B cell (primary cell): ENCODE measurements at regions not wholly inside any gene's neighbourhood (a gene's known extent, or its start where the extent isn't known, plus 50 kb on each side); places are given as distances from the start of the nearest gene placed in this dataset.

Experiments
- ATAC-seq: fragments of 200-7000 bp; cut with Tn5 transposase; one replicate; pipeline ENCODE4 v1.10.0; 2021; ENCODE audit warnings: low read depth, mild to moderate bottlenecking, moderate number of reproducible peaks, moderate library complexity
- CTCF ChIA-PET: fragments of 350-600 bp; sonication (Branson Sonifier 250); formaldehyde crosslinking; loops from one replicate; lab custom pipeline; 2021; ENCODE audit warnings: antibody characterized with exemption, inconsistent platforms; lab: Charles Lee
- POLR2A ChIA-PET: fragments of 350-600 bp; sonication (Branson Sonifier 250); formaldehyde crosslinking; loops from one replicate; lab custom pipeline; 2021; ENCODE audit warnings: antibody characterized with exemption; lab: Charles Lee
- DNase-seq: peaks from one replicate; pipeline ENCODE4 v3.0.0; 2013
- H2AFZ ChIP-seq: 2 replicates; pipeline ENCODE4 v1.6.1; 2012; ENCODE audit warnings: mild to moderate bottlenecking, low read depth, low read length; ENCODE audit not compliant: insufficient read depth, poor library complexity, severe bottlenecking
- H3K27ac ChIP-seq, 2 donors: 1 replicate in 1 of 2; 2 replicates in 1 of 2; pipeline ENCODE4 v1.5.1; 2012 to 2013; ENCODE audit warnings: low read length in 2 of 2, mild to moderate bottlenecking in 2 of 2, moderate library complexity in 1 of 2
- H3K27me3 ChIP-seq, 4 experiments: fragments of 200-600 bp in 1 of 4; sonication (generic) in 1 of 4; replicated peaks in 1 of 4; 1 replicate in 2 of 4; 2 replicates in 2 of 4; pipeline versions ENCODE4 v1.6.1 to v1.7.0; 2013 to 2016; ENCODE audit warnings: low read length in 3 of 4, mild to moderate bottlenecking in 2 of 4, mixed read lengths in 1 of 4, moderate library complexity in 1 of 4; ENCODE audit not compliant: insufficient read depth in 4 of 4, control insufficient read depth in 3 of 4; ENCODE audit errors: control extremely low read depth in 1 of 4
- H3K36me3 ChIP-seq, 2 experiments: replicated peaks in 1 of 2; 1 replicate in 1 of 2; 2 replicates in 1 of 2; pipeline versions ENCODE4 v1.6.1 to v1.7.1; 2013; ENCODE audit warnings: low read length in 1 of 2; ENCODE audit not compliant: insufficient read depth in 2 of 2, control insufficient read depth in 1 of 2; ENCODE audit errors: control extremely low read depth in 1 of 2, extremely low read depth in 1 of 2
- H3K4me1 ChIP-seq, 2 donors: fragments of 200-600 bp in 1 of 2; sonication (generic) in 1 of 2; 1 replicate in 1 of 2; 2 replicates in 1 of 2; pipeline versions ENCODE4 v1.5.1 to v1.6.1; 2013 to 2017; ENCODE audit warnings: low read length in 2 of 2; ENCODE audit not compliant: control insufficient read depth in 2 of 2, insufficient read depth in 2 of 2
- H3K4me2 ChIP-seq: replicated peaks from 2 replicates; pipeline ENCODE3; 2012; ENCODE audit warnings: mild to moderate bottlenecking, low read depth, low read length; ENCODE audit not compliant: poor library complexity, severe bottlenecking
- H3K4me3 ChIP-seq, 5 experiments: fragments of 200-600 bp in 1 of 5; sonication (generic) in 1 of 5; 1 replicate in 3 of 5; 2 replicates in 2 of 5; pipeline versions ENCODE4 v1.5.1 to v1.7.0; 2011 to 2016; ENCODE audit warnings: low read length in 4 of 5, mild to moderate bottlenecking in 4 of 5, low read depth in 2 of 5, control low read depth in 1 of 5, moderate library complexity in 1 of 5; ENCODE audit not compliant: insufficient read depth in 1 of 5; ENCODE audit errors: control extremely low read depth in 1 of 5, extremely low read depth in 1 of 5
- H3K79me2 ChIP-seq: fragments of 200-600 bp; sonication (generic); one replicate; pipeline ENCODE4 v1.6.0; 2016; ENCODE audit warnings: low read length; ENCODE audit not compliant: control insufficient read depth, insufficient read depth
- H3K9ac ChIP-seq: fragments of 200-600 bp; sonication (generic); 2 replicates; pipeline ENCODE4 v1.6.1; 2017; ENCODE audit warnings: mild to moderate bottlenecking, low read length, moderate library complexity
- H3K9me3 ChIP-seq, 3 donors: one replicate each; pipeline versions ENCODE4 v1.6.1 to v1.7.1; 2013; ENCODE audit warnings: low read length in 2 of 3; ENCODE audit not compliant: control insufficient read depth in 2 of 3, insufficient read depth in 1 of 3; ENCODE audit errors: control extremely low read depth in 1 of 3
- H4K20me1 ChIP-seq: 2 replicates; pipeline ENCODE4 v1.6.0; 2012; ENCODE audit warnings: mild to moderate bottlenecking, low read length; ENCODE audit not compliant: insufficient read depth, control insufficient read depth, poor library complexity, severe bottlenecking
- H3K27ac Mint-ChIP-seq: one replicate; pipeline ENCODE4 v1.8.0; 2021; ENCODE audit warnings: mixed read lengths
- H3K27me3 Mint-ChIP-seq: one replicate; pipeline ENCODE4 v1.8.0; 2021; ENCODE audit warnings: mixed read lengths
- H3K4me1 Mint-ChIP-seq: one replicate; pipeline ENCODE4 v1.8.0; 2021; ENCODE audit warnings: mixed read lengths
- H3K4me3 Mint-ChIP-seq: one replicate; pipeline ENCODE4 v1.8.0; 2021; ENCODE audit warnings: mixed read lengths
- H3K9me3 Mint-ChIP-seq: one replicate; pipeline ENCODE4 v1.8.0; 2022; ENCODE audit warnings: mixed read lengths; ENCODE audit not compliant: insufficient read depth
- CTCF ChIP-seq: fragments of 200-600 bp; IDR thresholded peaks from one replicate; pipeline ENCODE4 v1.8.0; 2022; ENCODE audit warnings: antibody characterized with exemption, mild to moderate bottlenecking
- EZH2 ChIP-seq: IDR thresholded peaks from 2 replicates; pipeline ENCODE4 v1.6.1; 2012; ENCODE audit warnings: borderline replicate concordance, low read depth, mild to moderate bottlenecking, moderate library complexity, low read length; ENCODE audit not compliant: insufficient read depth, poor library complexity, severe bottlenecking
- WGBS: methylation state at CpG from one replicate; pipeline ENCODE4 v1.1.5; 2013; ENCODE audit warnings: missing lambda C conversion rate; ENCODE audit not compliant: insufficient coverage; 5-methylcytosine and 5-hydroxymethylcytosine counted together
- intact Hi-C: fragments of 100-400 bp; cut with micrococcal nuclease; formaldehyde crosslinking; loops from one replicate; pipeline ENCODE4 v1.10.0; 2022

GRCh38 chr9:134259708-134260107, 66.5 kb upstream of the RXRA start:
- Histone ChIP-seq H3K4me3 (no peak overlapping the region), H3K9ac (no peak overlapping the region), H3K27me3 (peaks cover 0 to 24% (median 5%) of the 10 kb centered on the region in 4 experiments), H3K27ac (no peak overlapping the region), H3K4me2 (no peak overlapping the region), H3K79me2 (no peaks in the 10 kb centered on the region), H2AFZ (no peak overlapping the region), H3K4me1 (peaks cover 7 to 11% of the 10 kb centered on the region in 2 donors), H4K20me1 (no peaks in the 10 kb centered on the region), H3K9me3 (no peaks in the 10 kb centered on the region), H3K36me3 (no peaks in the 10 kb centered on the region)
- Mint-ChIP-seq H3K27me3 (peaks cover 25% of the 10 kb centered on the region), H3K4me1 (peaks cover 4% of the 10 kb centered on the region), H3K9me3 (no peaks in the 10 kb centered on the region), H3K4me3 (no peak overlapping the region), H3K27ac (no peak overlapping the region)
- intact Hi-C loops: no loop called here
- TF ChIP-seq EZH2 (no peak), CTCF (no peak)
- CTCF ChIA-PET: no interaction called here
- DNase-seq: no peak
- no peak for ATAC-seq
- POLR2A ChIA-PET: no interaction called here
- WGBS: 94% methylated on average over 12 of the region's 14 CpGs

DNA sequence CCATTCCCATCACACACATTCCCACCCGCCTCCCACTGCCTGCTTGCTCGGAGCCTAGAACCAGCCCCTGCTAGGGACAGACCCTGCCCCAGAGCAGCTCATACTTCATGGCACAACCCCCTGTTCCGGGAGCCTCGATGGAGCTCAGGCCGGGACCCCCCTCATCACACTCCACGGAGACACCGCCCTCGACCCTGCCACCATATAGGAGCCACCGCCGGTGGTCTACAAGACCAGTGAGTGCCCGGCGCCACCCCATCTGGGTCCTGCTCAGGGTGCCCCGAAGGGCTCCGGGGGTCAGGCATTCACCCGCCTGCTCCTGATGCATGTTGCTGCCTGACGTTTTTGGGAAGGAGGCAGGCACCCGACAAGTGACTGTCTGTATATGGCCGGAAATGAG, 65.5 kb upstream of the RXRA start:
- H3K36me3 ChIP-seq: no peaks in the 10 kb centered on the region
- DNase-seq: no peak
- no peaks in the 10 kb centered on the region for H3K9me3 Mint-ChIP-seq
- H3K27me3 Mint-ChIP-seq: peaks cover 30% of the 10 kb centered on the region
- no peak overlapping the region for H3K4me3 ChIP-seq
- peaks cover 4% of the 10 kb centered on the region for H3K4me1 Mint-ChIP-seq
- CTCF ChIA-PET: no interaction called here
- TF ChIP-seq CTCF (no peak), EZH2 (no peak)
- peaks cover 0 to 26% (median 5%) of the 10 kb centered on the region in 4 experiments for H3K27me3 ChIP-seq
- peaks cover 7 to 11% of the 10 kb centered on the region in 2 donors for H3K4me1 ChIP-seq
- no peaks in the 10 kb centered on the region for H4K20me1 ChIP-seq
- no peak for ATAC-seq
- 96% methylated on average over 18 of the region's 18 CpGs for whole genome bisulfite sequencing
- H3K4me2 ChIP-seq: no peak overlapping the region
- intact Hi-C loops: no loop called here
- H3K4me3 Mint-ChIP-seq: no peak overlapping the region
- H2AFZ ChIP-seq: no peak overlapping the region
- no peak overlapping the region for H3K27ac Mint-ChIP-seq
- no peak overlapping the region for H3K9ac ChIP-seq
- no peaks in the 10 kb centered on the region for H3K79me2 ChIP-seq
- no peaks in the 10 kb centered on the region for H3K9me3 ChIP-seq
- POLR2A ChIA-PET: no interaction called here
- H3K27ac ChIP-seq: no peak overlapping the region
